NB4 (cell line): ENCODE measurements at regions not wholly inside any gene's neighbourhood (a gene's known extent, or its start where the extent isn't known, plus 50 kb on each side); places are given as distances from the start of the nearest gene placed in this dataset.

ENCODE experiments used
- CTCF ChIP-seq: IDR thresholded peaks from one replicate; pipeline ENCODE4 v1.5.1; 2012; ENCODE audit warnings: low read depth, low read length
- MAX ChIP-seq: IDR thresholded peaks from 2 replicates; pipeline ENCODE4 v1.6.1; 2011; ENCODE audit warnings: low read depth, low read length
- POLR2A ChIP-seq: IDR thresholded peaks from 2 replicates; pipeline ENCODE4 v1.6.1; 2011; ENCODE audit warnings: mild to moderate bottlenecking; ENCODE audit not compliant: insufficient read length; ENCODE audit errors: extremely low read depth

GRCh38 chr1:5747426-5748285 lies 244.6 kb downstream of the NPHP4 start:
- TF ChIP-seq CTCF (no peak), MAX (no peak), POLR2A (no peak)
